Fibroblast of lung (primary cell): ENCODE measurements at regions not wholly inside any gene's neighbourhood (a gene's known extent, or its start where the extent isn't known, plus 50 kb on each side); places are given as distances from the start of the nearest gene placed in this dataset.

Experiments
- DNase-seq, 2 donors: peaks; one replicate each; pipeline versions ENCODE4 v3.0.0 to v3.0.0-alpha.2; 2010; ENCODE audit warnings: low read depth in 2 of 2
- H2AFZ ChIP-seq: 2 replicates; pipeline ENCODE4 v1.5.1; 2012; ENCODE audit warnings: low read length, control low read depth, inconsistent platforms
- H3K27ac ChIP-seq: 2 replicates; pipeline ENCODE4 v1.5.1; 2011; ENCODE audit warnings: low read length, control low read depth; ENCODE audit not compliant: insufficient read depth
- H3K27me3 ChIP-seq: 2 replicates; pipeline ENCODE4 v1.5.1; 2011; ENCODE audit warnings: mild to moderate bottlenecking, low read length; ENCODE audit not compliant: control insufficient read depth, insufficient read depth
- H3K36me3 ChIP-seq: 2 replicates; pipeline ENCODE4 v1.5.1; 2011; ENCODE audit warnings: low read length; ENCODE audit not compliant: control insufficient read depth, insufficient read depth
- H3K4me1 ChIP-seq: 2 replicates; pipeline ENCODE4 v1.5.1; 2011; ENCODE audit warnings: low read length; ENCODE audit not compliant: control insufficient read depth, insufficient read depth; ENCODE audit errors: extremely low read depth
- H3K4me2 ChIP-seq: 2 replicates; pipeline ENCODE4 v1.5.1; 2011; ENCODE audit warnings: low read length, control low read depth; ENCODE audit not compliant: insufficient read depth; ENCODE audit errors: extremely low read depth
- H3K4me3 ChIP-seq, 4 experiments: fragments of 200-600 bp in 1 of 4; sonication (generic) in 1 of 4; replicated peaks in 1 of 4; 2 replicates each; pipeline ENCODE4 v1.5.1; 2011 to 2016; ENCODE audit warnings: low read length in 4 of 4, low read depth in 3 of 4, mild to moderate bottlenecking in 3 of 4, control low read depth in 2 of 4, inconsistent platforms in 1 of 4, mixed read lengths in 1 of 4; ENCODE audit not compliant: insufficient read depth in 1 of 4; ENCODE audit errors: control extremely low read depth in 1 of 4
- H3K79me2 ChIP-seq: 2 replicates; pipeline ENCODE4 v1.5.1; 2012; ENCODE audit warnings: mild to moderate bottlenecking, low read length, inconsistent platforms; ENCODE audit not compliant: control insufficient read depth, insufficient read depth
- H3K9ac ChIP-seq: 2 replicates; pipeline ENCODE4 v1.5.1; 2011; ENCODE audit warnings: mild to moderate bottlenecking, low read length, control low read depth; ENCODE audit not compliant: insufficient read depth
- H3K9me3 ChIP-seq: 2 replicates; pipeline ENCODE4 v1.5.1; 2012; ENCODE audit warnings: low read depth, low read length; ENCODE audit not compliant: control insufficient read depth, insufficient read depth
- H4K20me1 ChIP-seq: 2 replicates; pipeline ENCODE4 v1.5.1; 2011; ENCODE audit warnings: low read length; ENCODE audit not compliant: control insufficient read depth, insufficient read depth; ENCODE audit errors: extremely low read depth
- CTCF ChIP-seq, 2 donors: IDR thresholded peaks in 1 of 2; conservative IDR thresholded peaks in 1 of 2; 1 replicate in 1 of 2; 2 replicates in 1 of 2; pipeline ENCODE4 v1.5.1; 2011 to 2012; ENCODE audit warnings: low read length in 2 of 2, control low read depth in 1 of 2, inconsistent platforms in 1 of 2, low read depth in 1 of 2, mild to moderate bottlenecking in 1 of 2
- EZH2 ChIP-seq: IDR thresholded peaks from 2 replicates; pipeline ENCODE4 v1.5.1; 2012; ENCODE audit warnings: low read length, control low read depth, mild to moderate bottlenecking; ENCODE audit errors: missing control alignments

- no peaks in the 10 kb centered on the region for H3K9me3 ChIP-seq
- TF ChIP-seq CTCF (conservative IDR thresholded peaks at IDR 0.05 in 1 of 2, IDR thresholded peaks at IDR 0.05 in 1 of 2; ENCODE audit: low read depth in 1 of 2, low read length in 2 of 2) (no peak), EZH2 (no peak)
- H3K79me2 ChIP-seq: no peaks in the 10 kb centered on the region
- no peak overlapping the region for H3K27ac ChIP-seq
- no peak overlapping the region for H3K4me3 ChIP-seq
- H3K4me1 ChIP-seq: no peaks in the 10 kb centered on the region
- H3K27me3 ChIP-seq: no peaks in the 10 kb centered on the region
- H3K36me3 ChIP-seq: no peaks in the 10 kb centered on the region
- no peaks in the 10 kb centered on the region for H4K20me1 ChIP-seq
- no peak overlapping the region for H3K4me2 ChIP-seq
- H2AFZ ChIP-seq: no peak overlapping the region
- DNase-seq: no peak
- no peak overlapping the region for H3K9ac ChIP-seq
These were observed 2791.0 kb upstream of the PCDH20 start for GRCh38 chr13:64206430-64207225.

DNA sequence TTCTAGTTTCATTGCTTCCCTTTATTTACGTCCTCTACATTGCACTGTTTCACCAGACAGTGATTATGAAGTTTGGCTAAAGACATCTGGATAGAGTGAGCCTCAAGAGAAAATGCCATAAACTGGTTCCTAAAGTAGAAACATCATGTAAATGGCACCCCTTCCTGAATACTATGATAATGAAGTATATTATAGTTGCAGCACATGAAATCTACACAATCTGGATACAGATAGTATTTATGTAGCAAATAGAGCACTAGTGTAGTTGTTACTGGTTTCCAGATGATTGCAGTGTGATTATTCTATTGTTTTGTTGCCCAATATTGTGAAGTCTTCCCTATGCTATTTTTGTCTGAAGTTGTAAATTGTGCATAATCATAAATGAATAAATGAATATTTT is 2786.9 kb upstream of the PCDH20 start:
- no peak overlapping the region for H3K4me3 ChIP-seq
- no peak for DNase-seq
- TF ChIP-seq CTCF (conservative IDR thresholded peaks at IDR 0.05 in 1 of 2, IDR thresholded peaks at IDR 0.05 in 1 of 2; ENCODE audit: low read depth in 1 of 2, low read length in 2 of 2): no peak
- H3K9me3 ChIP-seq: no peaks in the 10 kb centered on the region
- no peaks in the 10 kb centered on the region for H3K27me3 ChIP-seq
- H3K36me3 ChIP-seq: no peaks in the 10 kb centered on the region
- H3K79me2 ChIP-seq: no peaks in the 10 kb centered on the region
- no peak overlapping the region for H3K27ac ChIP-seq
- no peaks in the 10 kb centered on the region for H3K4me1 ChIP-seq
- H3K4me2 ChIP-seq: no peak overlapping the region
- H4K20me1 ChIP-seq: no peaks in the 10 kb centered on the region
- no peak overlapping the region for H2AFZ ChIP-seq
- no peak overlapping the region for H3K9ac ChIP-seq

- H4K20me1 ChIP-seq: no peaks in the 10 kb centered on the region
- no peaks in the 10 kb centered on the region for H3K36me3 ChIP-seq
- no peaks in the 10 kb centered on the region for H3K79me2 ChIP-seq
- TF ChIP-seq EZH2 (no peak), CTCF (conservative IDR thresholded peaks at IDR 0.05 in 1 of 2, IDR thresholded peaks at IDR 0.05 in 1 of 2; ENCODE audit: low read depth in 1 of 2, low read length in 2 of 2) (no peak)
- no peak overlapping the region for H3K4me3 ChIP-seq
- H3K4me2 ChIP-seq: no peak overlapping the region
- no peaks in the 10 kb centered on the region for H3K4me1 ChIP-seq
- H3K9ac ChIP-seq: no peak overlapping the region
- H3K27ac ChIP-seq: no peak overlapping the region
- no peak for DNase-seq
- no peaks in the 10 kb centered on the region for H3K27me3 ChIP-seq
- no peaks in the 10 kb centered on the region for H3K9me3 ChIP-seq
- H2AFZ ChIP-seq: no peak overlapping the region
These were observed 2781.6 kb upstream of the PCDH20 start for GRCh38 chr13:64197232-64197631.
